GM20000 (cell line): ENCODE measurements at regions not wholly inside any gene's neighbourhood (a gene's known extent, or its start where the extent isn't known, plus 50 kb on each side); places are given as distances from the start of the nearest gene placed in this dataset.

ENCODE experiments used
- DNase-seq: peaks from one replicate; pipeline ENCODE4 v3.0.0; 2012; ENCODE audit warnings: low spot score
- TF ChIP-seq, protein P1 (sequence below): IDR thresholded peaks from 2 replicates; pipeline ENCODE4 v1.5.1; 2012; ENCODE audit warnings: mild to moderate bottlenecking, control low read depth; ENCODE audit errors: extremely low read depth, missing control alignments

DNA sequence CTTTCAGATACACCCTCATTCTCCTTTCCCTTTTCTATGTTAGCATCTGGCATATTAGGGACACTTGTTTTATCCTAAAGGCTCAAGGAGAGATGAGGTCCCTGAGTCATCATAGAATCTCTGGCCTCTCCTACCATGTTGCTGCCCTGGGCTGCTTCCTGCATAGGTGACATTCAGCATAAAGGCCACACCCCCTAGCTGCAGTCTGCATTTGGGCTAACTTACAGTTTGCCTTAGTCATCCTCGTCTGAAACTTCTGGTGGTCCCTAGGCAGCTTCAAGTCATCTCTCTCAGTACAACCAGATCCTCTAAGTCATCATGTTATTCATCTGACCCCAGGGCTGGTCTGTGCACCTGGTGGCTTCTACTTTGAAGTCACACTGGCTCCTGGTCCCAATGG, 982.7 kb upstream of the NR2F2 start:
- TF ChIP-seq, protein P1, sequence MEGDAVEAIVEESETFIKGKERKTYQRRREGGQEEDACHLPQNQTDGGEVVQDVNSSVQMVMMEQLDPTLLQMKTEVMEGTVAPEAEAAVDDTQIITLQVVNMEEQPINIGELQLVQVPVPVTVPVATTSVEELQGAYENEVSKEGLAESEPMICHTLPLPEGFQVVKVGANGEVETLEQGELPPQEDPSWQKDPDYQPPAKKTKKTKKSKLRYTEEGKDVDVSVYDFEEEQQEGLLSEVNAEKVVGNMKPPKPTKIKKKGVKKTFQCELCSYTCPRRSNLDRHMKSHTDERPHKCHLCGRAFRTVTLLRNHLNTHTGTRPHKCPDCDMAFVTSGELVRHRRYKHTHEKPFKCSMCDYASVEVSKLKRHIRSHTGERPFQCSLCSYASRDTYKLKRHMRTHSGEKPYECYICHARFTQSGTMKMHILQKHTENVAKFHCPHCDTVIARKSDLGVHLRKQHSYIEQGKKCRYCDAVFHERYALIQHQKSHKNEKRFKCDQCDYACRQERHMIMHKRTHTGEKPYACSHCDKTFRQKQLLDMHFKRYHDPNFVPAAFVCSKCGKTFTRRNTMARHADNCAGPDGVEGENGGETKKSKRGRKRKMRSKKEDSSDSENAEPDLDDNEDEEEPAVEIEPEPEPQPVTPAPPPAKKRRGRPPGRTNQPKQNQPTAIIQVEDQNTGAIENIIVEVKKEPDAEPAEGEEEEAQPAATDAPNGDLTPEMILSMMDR = no peak
- DNase-seq = no peak

DNA sequence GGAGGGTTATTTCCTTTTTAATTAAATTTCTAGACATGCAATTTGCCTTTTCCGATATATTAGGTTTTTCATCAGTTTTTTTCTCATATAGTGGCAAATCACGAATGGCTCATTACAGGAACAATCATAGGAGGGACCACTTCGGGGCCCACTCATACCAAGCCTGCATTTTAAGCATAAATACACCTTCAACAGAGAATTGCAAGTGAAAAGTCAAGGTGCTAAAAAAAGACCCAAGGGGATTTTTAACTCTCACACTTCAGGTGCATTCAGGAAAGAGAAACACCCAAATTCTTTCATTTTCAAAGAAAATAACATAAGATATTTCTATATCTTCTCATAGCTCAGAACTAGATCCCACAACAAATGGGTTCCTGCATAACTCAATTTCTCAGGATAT, 979.6 kb upstream of the NR2F2 start:
- DNase-seq = no peak
- TF ChIP-seq, protein P1 = no peak

DNA sequence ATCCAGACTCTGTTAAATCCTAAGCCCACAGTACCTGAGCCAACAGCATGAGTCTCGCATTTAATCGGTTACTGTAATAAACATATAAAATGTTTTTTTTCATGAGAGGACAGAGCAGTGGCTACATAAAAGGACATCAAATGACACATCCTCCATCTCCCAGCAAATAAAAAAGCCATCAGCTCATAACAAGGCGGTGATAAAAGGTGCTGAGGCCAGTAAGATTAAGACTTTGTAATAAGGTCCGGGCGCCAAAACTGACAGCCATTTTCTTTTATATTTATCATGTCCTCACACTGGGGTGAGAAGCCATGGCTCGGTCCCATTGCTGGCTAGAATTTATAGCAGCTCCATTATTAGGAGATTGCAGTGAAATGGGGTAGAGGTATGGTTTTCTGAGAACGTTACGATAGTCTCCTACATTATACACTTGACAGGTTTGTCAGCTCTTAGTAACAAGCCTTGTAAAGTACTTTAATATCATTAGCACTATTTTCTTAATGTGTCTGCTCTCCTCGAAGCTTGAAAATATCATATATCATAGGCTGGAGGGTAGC, 977.8 kb upstream of the NR2F2 start:
- TF ChIP-seq, protein P1 = no peak
- no peak for DNase-seq

DNA sequence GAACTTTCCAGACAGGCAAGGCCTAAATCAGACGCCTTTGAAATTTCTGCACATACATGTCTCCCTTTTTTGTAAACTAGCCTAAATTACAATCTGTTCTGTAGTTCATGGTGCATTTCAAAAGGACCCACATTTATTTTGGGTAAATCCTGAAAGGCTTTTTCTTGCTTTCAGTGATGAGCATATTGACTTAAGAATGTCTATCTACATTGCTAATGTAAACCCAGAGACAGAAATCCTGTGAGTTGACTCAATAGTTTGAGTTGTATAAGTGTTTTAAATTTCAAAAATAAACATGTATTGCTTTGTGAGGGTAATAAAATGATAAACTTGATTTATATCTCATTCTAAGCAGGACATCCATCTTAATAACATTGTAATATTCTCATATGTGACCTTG, 977.0 kb upstream of the NR2F2 start:
- DNase-seq = no peak
- TF ChIP-seq, protein P1 = no peak

DNA sequence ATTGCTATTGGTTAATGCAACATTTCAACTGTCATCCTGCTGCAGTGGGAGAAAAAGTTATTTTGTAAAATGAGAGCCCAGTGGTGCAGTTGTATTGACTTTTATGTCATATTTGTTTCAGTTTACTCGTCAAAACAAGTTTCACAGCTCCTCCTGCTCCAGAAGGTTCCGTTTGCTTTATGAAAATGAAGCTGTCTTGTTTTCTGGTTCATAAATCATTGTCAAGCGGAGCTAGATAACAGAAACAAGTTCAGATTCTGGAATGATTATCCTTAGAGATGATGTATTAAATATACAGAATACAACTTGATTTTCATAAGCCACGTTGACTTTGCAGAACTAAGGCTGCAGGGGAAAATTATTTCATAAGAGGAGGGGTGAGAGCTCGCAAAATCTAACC, 970.5 kb upstream of the NR2F2 start:
- TF ChIP-seq, protein P1 = no peak
- no peak for DNase-seq

DNA sequence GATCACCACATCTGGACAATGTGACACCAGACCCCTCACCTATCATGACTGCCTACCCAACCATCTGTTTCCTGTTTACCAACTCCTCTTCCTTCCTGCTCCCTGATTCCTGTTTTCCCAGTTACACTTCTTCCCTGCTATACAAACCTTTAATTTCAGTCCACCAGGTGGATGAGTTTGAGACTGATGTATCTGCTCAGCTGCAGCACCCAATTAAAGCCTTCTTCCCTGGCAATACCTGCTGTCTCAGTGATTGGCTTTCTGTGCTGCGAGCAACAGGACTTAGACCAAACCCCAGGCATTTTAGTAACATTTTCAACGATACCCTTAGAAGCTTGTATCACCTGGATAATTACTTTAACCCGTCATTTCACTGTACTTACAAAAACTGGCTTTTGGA, 968.2 kb upstream of the NR2F2 start:
- DNase-seq = no peak
- TF ChIP-seq, protein P1 = no peak

DNA sequence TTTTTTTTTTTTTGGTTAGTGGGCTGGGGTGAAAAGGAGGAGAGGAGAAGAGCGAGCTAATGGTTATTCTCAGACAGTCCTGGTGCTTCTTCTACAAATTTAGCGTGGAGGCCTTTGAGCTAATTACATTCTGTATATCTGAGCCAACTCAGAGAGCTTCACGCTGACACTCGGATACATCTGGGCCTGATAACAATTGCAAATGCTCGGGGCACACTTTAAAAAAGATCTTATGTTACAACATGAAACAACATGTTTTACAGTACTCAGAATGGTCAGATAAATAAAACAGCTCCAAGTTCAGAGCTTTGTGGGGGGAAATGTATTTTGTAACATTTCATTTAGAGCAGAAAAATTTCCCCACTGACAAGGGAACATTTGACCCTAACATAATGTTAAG, 966.9 kb upstream of the NR2F2 start:
- TF ChIP-seq, protein P1 = no peak
- DNase-seq = no peak
